GM18861 (cell line): ENCODE measurements at regions not wholly inside any gene's neighbourhood (a gene's known extent, or its start where the extent isn't known, plus 50 kb on each side); places are given as distances from the start of the nearest gene placed in this dataset.

ENCODE experiments used
- ATAC-seq: cut with Tn5 transposase; IDR thresholded peaks from one replicate; pipeline ENCODE4 v1.9.1; 2021; ENCODE audit not compliant: unreplicated experiment

DNA sequence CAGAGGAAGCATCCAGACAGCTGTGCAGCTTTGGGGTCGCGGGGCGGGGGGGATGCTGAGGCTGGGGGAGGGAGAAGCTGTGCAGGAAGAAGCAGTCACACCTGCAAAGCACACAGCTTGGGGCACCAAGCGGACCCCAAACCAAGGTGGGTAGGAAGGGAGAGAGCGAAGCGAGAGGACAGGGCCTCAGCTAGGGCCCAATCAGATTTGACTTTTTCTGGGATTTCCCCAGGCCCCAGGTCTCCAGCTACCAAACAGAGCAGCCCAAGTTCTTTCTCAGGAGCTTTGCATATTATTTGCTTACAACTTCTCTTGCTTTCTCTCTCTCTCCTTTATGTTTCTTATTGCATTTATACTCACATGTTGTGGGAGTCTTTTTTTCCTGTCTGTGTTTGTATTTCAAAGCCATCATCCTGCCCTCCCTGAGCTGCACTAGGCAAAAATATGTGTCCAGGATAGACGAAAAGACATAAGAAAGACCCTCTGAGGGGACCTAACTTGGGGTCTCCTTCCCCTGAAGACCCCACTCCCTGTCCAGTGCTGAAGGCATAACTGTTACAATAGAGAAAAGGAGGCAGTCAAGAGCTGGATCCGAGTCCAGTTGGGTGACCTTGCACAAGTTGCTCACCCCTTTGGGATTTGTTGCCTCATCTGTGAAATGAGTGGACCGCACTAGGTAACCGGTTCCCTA, 50.6 kb upstream of the SMNDC1 start:
- peak; percentile 34 for ATAC-seq

DNA sequence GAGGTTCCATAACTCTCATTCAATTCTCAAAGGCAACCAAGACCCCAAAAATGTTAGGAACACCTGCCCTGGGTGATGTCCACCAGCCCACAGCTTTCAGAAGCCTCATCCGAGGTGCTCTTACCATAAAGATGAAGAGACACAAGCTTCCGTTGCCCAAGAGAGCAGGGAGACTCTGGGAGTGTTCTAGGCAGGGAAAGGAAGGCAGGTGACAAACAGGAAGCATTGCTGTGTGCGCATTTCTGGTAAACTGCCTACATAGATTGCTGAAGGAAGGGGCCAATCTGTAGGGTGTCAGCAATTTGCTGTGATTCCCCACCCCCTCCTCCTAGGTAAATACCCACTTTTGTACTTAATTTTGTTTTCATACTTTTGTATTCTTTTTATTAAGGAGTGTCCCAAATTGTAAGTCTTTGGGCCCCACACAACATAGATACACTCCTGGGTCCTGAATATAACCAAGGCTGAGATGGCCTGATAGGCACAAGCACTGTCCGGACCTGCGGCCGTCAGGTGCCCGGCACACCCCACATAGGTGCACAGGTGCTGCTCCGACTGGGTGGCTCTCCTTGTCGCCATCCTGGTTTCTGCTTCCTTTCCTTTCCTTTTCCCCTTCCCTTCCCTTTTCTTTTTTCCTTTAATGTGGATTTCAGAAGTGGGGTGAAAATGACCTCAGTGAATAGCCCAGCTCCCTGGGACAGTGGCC, 51.4 kb upstream of the SMNDC1 start:
- peak; percentile 2 for ATAC-seq

DNA sequence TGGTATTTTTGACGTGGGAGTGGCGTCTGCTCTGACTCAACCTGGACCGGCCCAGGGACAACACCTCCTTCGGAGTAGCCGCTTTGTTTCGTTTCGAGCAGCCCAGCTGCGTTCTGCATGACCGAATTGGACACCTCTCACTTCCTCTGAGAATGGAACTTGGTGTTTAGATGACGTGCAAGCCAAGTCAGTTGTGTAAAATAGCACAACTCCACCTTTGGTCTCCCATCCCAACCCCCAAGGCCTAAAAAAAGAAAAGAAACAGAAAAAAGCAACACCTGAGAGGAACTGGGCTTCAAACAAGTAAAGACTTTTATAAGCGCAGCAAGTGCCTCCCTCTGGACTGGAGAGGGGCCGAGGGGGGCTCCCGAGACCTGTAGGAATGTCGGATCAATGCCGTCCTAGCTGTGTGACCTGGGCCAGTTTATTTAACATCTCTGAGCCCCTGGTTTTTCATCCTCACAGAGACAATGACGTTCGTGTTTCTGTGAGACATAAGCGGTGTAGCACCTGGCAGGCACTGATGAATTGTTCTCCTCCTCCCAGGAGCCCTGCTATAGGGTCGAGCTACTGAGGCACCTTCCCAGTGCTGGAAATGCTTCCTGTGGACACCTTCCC, 52.0 kb upstream of the SMNDC1 start:
- peak; percentile 81 for ATAC-seq

DNA sequence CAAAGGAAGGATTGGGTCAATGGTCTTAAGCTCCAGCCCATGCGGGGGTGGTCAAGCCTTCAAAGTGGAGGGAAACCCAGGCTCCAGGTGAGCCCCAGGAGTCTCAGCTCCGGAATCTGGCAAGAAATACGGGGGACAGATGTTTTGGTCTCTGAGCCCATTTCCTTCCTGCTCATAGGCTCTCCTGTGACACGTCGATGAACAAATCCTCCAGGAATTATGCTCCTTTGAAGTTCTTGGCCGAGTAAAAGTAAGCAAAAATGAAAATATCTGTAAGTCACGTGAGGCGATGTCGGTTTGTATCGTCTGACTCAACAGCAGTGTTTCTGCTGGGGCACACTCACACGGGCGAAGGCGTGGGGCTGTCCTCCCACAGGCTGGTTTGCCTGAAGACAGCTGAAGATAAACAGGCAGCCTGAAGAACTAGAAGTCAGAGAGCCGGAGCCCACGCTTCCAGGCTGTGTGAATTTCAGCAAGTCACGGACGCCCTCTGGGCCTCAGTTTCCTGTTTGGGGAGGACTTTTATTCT, 52.6 kb upstream of the SMNDC1 start:
- no peak for ATAC-seq

DNA sequence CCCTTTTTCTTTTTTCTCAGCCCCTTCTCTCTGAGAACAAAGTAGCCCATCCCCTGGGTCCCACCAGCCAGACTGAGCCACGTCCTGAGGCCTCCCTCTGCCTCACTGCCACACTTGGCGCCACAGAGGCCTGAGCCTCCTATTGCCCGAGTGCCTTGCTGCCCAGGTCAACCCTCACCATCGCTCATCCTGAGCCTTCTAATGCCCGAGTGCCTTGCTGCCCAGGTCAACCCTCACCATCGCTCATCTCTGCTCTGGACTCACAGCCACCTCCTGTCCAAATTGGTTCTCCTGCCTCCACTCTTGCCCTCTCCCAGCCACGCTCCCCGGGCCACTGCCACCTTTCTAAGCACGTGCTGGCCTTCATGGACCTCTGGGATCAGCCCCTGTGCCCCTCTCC, 53.2 kb upstream of the SMNDC1 start:
- ATAC-seq: no peak

DNA sequence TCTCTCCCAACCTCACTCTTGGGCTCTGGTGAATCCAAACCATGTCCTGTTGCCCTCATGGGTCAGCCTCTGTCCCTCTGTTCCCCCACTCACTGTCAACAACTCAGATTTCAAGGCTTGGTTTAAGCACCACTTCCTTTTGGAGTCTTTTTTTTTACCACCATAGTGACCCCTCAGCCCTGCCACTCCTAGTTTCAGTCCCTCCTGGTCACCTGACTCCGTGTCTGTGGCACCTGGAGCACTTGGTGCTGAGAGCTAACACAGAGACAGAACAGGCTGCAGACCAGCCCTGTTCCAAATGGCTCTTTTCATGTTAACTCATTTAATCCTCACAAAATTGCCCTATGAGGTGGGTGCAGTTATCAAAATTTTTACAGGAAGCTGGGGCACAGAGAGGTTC, 53.6 kb upstream of the SMNDC1 start:
- no peak for ATAC-seq

DNA sequence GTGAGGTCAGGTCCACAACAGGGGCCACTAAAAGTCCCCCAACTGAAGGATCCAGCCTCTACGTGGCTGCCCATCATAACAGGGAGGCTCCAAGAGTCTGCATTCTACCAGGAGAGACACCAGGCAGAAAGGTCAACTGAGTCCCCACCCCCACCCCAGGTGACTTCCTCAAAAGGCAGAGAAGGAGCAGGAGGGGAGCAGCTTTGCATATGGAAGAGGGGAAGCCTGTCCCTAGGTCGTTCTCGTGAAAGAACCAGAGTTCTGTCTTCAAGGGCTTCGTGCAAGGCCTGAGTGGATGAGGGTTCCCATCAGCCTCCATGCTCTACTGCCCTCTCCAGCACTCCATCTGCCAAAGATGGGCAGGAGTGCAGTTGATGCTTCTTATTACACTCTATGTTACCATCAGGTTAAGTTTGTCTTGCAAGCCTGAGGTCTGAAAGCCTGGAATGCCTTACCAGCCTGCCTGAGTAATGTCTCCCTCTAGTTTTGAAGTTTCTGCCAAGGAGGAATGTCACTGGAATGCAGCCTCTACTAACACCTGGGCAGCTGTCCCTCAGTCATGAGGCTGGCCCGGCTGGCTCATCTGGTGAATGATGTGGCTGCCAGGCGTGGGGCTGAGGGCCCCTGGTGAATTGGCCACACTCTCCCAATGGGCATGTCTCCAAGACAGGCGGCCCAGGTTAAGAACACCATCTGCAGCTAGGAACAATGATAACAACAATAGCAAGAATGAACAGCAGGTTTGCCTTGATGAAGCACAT, 54.3 kb upstream of the SMNDC1 start:
- no peak for ATAC-seq

DNA sequence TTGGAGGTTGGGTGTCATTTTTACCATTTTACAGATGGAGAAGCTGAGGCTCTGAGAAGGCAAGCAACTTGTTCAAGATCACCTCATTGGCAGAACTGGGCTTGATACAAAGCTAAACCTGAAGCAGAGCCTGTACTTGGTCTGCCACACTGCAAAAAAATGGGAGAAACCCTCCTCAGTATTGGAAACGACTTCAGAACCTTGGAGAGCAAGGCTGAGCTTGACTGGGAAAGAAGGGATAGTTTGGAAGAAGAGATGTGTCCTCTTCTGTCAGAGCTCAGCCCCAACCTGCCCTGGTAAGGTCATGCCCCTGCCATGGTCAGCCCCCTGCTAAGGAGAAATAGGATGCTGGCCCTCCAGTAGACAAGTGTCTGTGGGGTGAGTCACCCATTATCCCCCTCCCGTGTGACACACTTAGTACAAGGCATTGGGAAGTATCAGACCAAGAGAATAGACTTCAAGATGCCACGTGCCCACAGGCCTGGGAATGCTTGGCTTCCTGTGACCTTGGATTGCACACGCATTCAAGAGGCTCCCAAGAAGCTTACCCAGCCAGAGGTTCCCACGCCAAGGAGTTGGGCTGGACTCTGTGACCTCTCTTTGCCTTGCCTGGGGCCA, 56.2 kb upstream of the SMNDC1 start:
- ATAC-seq: no peak

DNA sequence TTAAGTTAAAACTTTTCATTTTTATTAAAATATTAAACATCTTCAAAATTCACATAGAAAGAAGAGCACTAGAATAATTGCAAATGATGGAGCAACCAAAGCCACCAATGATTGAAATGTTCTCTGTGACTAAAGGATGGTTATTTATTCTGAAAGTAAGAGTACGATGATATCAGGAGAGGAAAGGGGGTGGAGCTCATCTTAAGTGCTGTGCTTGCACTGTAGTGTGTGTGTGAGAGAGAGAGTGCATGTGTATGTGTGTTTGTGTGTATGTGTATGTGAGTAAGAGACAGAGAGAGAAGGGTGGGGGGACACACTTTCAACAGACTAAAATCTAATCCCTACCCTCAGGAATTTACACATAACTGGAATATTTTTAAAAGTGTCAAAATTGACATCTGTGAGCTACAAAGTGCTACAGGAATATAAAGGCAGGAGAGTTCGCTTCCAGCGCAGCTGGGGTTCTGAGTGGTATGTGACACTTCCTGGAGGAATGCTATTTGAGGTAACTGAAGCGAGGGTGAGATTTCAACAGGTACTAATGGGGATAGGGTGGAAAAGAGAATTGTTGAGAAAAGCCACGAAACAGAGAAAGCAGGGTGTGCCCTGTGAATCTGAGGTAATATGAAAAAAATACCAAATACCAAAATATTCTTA, 57.2 kb upstream of the SMNDC1 start:
- ATAC-seq: no peak

DNA sequence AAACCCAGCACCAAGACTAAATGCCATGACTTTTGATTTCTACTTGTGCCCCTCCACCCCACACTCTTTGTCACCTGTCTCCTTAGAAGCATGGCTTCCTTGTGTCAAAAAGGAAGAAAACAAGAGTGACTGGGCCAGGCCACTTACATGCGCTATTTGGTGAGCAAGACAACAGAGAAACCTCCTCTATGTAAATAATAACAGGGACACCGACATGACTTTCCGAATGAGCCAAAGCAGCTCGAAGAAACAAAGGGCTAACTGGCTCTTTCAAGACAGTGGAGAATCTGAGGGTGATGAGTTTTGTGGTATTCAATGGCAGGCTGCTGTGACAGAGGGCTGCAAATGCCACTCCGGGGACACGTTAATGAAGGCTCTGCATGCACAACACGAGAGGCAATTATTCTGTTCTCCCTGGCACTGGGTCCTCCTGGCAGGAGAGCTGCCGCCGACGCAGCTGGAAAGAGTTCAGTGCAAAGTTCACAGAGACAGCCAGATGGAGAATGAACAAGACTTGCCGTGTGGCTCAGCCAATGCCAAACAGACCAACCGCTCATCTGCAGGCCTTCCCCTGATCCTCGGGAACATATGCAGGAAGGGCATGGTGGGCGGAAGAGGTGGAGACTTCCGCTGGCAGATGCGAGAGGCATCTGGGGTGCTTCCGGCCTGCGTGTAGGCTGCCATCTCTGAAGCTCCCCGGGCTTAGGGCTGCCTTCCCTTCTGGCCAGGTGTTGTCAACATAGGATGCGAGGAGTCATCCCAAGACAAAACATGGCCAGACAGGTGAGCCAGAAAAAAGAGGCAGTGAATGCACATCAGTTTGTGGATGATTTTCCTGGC, 59.1 kb upstream of the SMNDC1 start:
- no peak for ATAC-seq

DNA sequence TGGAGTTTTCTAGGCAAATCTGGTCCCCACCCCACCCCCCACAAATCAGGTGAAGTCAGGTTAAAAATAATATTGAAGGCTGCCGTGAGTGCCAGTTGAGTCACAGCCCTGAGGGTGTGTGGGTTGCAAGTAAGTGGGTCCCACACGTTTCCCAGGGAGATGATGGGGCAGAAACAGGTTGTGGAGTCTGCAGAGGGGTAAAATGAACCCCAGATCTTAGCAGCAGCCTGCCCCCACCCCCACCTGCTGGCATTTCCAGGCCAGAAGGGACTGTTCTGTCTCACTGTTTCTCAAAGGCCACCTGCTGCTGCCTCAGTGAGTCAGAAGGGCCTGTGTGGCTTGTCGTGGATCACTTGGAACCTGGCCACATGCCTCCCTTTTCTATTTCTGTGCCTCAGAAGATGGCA, 59.8 kb upstream of the SMNDC1 start:
- ATAC-seq: no peak

DNA sequence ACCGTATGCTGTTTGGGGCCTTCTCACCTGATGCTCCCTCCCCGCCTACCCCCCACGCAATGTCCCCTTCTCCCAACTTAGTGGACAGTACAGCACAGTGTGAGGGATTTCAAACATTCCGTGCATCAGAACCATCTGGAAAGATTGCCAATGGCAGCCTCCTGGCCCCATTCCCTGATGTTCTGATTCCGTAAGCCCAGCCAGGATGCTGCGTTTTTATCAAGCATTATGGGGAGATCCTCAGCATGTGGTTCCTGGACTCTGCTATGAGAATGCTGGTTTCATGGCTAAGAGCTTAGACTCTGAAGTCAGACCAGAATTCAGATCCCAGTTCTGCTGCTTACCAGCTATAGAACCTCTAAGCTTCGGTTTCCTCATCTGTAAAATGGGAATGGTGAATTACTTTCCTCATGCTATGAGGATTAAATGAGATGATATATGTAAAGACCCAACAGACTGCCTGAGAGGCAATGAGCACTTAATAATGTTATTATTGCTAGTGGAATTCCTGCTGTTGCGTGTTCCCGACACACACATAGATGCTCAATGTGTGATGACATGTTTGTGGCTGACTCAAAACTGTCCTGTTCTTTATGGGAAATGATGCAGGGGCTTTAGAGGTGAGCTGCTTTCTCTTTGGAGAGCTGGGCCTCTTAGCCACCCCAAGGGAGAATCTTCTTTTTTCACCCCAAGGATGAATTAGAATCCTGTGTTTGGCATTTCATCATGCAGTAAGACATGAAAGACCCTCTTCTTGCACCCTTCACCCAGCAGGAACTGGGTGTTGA, 60.8 kb upstream of the SMNDC1 start:
- ATAC-seq: no peak

DNA sequence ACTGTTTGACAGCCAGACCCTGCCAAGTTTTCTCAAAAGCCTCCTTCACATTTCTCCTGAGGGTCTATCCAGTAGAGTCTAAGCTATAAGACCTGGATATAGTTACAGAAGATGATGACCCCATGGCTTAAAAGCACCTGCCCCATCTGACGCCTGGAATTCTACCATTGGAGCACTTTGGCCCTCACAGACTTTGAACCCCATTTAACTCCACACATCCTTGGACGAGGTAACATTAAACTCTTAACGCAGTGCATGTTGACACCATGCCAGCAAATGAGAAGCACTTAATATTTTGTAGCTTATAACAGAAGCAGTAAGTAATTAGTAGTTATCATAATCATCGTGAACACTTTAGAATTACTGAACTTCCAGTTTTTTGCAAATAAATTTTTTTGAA, 61.9 kb upstream of the SMNDC1 start:
- ATAC-seq: no peak

DNA sequence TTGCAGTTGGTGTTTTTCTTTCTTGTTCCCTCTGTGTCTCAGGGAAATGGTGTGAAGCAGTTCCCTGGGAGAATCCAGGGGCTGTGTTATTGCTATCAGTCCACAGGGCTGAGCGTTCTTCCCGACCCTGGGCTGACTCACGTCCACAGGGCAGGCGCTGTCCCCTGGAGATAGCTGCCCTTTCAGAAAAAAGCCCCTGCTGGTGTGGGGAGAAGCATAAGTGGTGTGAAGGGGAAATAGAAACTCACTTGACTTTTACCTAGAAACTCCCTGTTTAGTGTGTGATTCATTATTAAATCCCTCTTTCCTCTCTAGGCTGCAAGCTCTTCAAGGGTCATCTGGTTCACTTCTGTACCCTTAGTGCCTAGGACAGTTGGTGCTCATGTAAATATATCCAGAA, 63.3 kb upstream of the SMNDC1 start:
- peak; percentile 59 for ATAC-seq

DNA sequence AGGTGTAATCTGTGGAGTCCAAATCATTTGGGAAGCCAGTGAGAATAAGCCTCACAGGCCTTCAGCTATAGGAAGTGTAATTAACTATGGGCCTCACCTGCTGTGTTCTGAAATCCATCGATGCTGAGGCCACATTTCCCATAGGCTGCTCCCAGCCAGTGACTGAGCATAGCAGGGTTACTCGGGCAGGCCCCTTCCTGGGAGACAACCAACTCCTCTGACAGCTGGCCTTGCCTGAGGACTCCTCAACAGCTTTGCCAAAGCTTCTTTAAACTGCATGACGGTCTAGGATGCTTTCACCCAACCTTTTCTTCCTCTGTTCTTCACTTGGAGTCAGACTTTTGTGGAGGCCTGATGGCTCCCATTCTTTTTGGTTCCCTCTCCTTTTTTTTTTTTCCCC, 63.8 kb upstream of the SMNDC1 start:
- peak; percentile 11 for ATAC-seq

DNA sequence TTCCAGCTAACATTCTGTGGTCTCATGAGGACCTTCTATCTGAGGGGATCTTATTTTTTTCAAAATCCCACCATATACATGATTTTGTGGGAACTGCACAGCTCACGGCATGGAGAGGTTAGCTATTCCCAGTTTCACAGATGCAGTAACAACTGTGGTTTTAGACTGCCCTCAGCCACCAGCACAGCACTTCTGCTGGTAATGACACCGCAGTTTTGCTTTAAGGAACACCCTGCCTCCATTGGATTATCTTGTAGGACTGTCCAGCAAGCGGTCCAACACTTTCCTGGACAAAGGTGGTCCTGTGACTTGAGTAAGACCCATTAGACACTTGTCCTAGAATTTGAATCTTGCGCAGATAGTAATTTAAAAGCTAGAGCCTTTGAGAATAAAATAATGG, 65.3 kb upstream of the SMNDC1 start:
- ATAC-seq: no peak

DNA sequence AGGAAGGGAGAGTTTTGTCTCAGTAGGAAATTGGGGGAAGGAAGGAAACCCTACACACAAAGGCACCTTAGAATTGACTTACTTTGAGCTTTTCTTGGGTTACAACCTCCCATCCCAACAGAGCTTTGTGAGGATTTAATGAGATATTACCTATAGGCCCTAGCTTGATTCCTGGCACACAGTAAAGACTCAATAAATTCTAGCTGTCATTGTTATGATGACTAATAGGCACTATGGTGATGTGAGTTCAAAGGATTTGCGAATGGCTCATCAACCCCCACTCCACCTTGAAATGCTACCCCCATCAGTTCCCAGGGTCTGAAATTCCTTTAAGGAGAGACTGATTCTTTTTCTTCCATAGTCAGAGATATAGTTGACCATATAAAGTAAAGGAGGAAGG, 67.9 kb upstream of the SMNDC1 start:
- ATAC-seq: no peak

DNA sequence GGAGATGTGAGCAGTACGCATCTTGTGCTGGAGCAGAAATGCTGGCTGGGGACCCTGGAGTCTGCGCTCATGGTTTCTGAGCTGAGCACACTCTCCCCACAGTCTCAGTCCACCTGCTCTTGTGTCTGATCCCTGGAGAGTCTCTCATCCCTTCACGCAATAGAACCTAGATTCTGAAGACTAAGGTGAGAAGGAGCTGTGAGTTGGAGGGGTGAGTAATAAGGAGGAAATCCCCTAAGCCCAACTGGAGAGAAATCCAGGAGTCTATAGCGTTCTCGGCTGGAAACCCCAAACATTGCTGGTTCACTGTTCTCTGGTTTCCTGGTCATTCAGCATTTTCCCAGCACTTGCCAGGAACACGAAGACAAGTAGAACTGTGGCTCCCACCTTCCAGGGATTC, 68.3 kb upstream of the SMNDC1 start:
- ATAC-seq: no peak
